ENCODE measurements at regions not wholly inside any gene's neighbourhood (a gene's known extent, or its start where the extent isn't known, plus 50 kb on each side); places are given as distances from the start of the nearest gene placed in this dataset.

GRCh38 chr16:35221482-35222185, 1762.2 kb downstream of the TP53TG3F start:
- Histone ChIP-seq H3K27me3 (ENCODE audit: insufficient read depth, poor library complexity, severe bottlenecking) (no peaks in the 10 kb centered on the region), H3K4me3 (replicated peaks; ENCODE audit: insufficient read depth, low read length) (no peak overlapping the region), H3K27ac (replicated peaks) (no peak overlapping the region)
- no peak for TF ChIP-seq POLR2AphosphoS5 (IDR thresholded peaks at IDR 0.05; ENCODE audit: low read depth)
- no peak for TF ChIP-seq CTCF (IDR thresholded peaks at IDR 0.05; ENCODE audit: insufficient read depth, low read length)
- TF ChIP-seq SPI1 (IDR thresholded peaks at IDR 0.05; ENCODE audit: borderline replicate concordance, low read depth): no peak
- TF ChIP-seq REST (IDR thresholded peaks at IDR 0.05; ENCODE audit: insufficient replicate concordance, low read depth): no peak
- no peak for TF ChIP-seq GABPA (IDR thresholded peaks at IDR 0.05; ENCODE audit: low read depth)
- no peak for DNase-seq (ENCODE audit: low read depth in 1 of 2, low spot score in 1 of 2)

GRCh38 chr16:35234679-35235078, 1775.3 kb downstream of the TP53TG3F start:
- no peak for DNase-seq (ENCODE audit: low read depth in 1 of 2, low spot score in 1 of 2)
- no peaks in the 10 kb centered on the region for H3K27me3 ChIP-seq (ENCODE audit: insufficient read depth, poor library complexity, severe bottlenecking)
- H3K27ac ChIP-seq (replicated peaks): no peak overlapping the region
- no peak for TF ChIP-seq SPI1 (IDR thresholded peaks at IDR 0.05; ENCODE audit: borderline replicate concordance, low read depth)
- no peak for TF ChIP-seq REST (IDR thresholded peaks at IDR 0.05; ENCODE audit: insufficient replicate concordance, low read depth)
- TF ChIP-seq POLR2AphosphoS5 (IDR thresholded peaks at IDR 0.05; ENCODE audit: low read depth): no peak
- no peak for TF ChIP-seq CTCF (IDR thresholded peaks at IDR 0.05; ENCODE audit: insufficient read depth, low read length)
- no peak for TF ChIP-seq GABPA (IDR thresholded peaks at IDR 0.05; ENCODE audit: low read depth)
- no peak overlapping the region for H3K4me3 ChIP-seq (replicated peaks; ENCODE audit: insufficient read depth, low read length)

- no peak for DNase-seq (ENCODE audit: low read depth in 1 of 2, low spot score in 1 of 2)
- no peaks in the 10 kb centered on the region for H3K27me3 ChIP-seq (ENCODE audit: insufficient read depth, poor library complexity, severe bottlenecking)
- TF ChIP-seq REST (IDR thresholded peaks at IDR 0.05; ENCODE audit: insufficient replicate concordance, low read depth) (no peak), POLR2AphosphoS5 (IDR thresholded peaks at IDR 0.05; ENCODE audit: low read depth) (no peak), SPI1 (IDR thresholded peaks at IDR 0.05; ENCODE audit: borderline replicate concordance, low read depth) (no peak), GABPA (IDR thresholded peaks at IDR 0.05; ENCODE audit: low read depth) (no peak), CTCF (IDR thresholded peaks at IDR 0.05; ENCODE audit: insufficient read depth, low read length) (no peak)
- H3K4me3 ChIP-seq (replicated peaks; ENCODE audit: insufficient read depth, low read length): no peak overlapping the region
- H3K27ac ChIP-seq (replicated peaks): no peak overlapping the region
Observed at GRCh38 chr16:35239561-35239960, 1780.1 kb downstream of the TP53TG3F start.
